K562 (cell line): ENCODE measurements at regions not wholly inside any gene's neighbourhood (a gene's known extent, or its start where the extent isn't known, plus 50 kb on each side); places are given as distances from the start of the nearest gene placed in this dataset.

Source experiments
- ATAC-seq: fragments of 200-7000 bp; cut with Tn5 transposase; 3 replicates; pipeline ENCODE4 v1.9.1; 2020; ENCODE audit warnings: moderate library complexity
- BruUV-seq: library from RNA; stranded (reverse); fragments of 400-500 nt; replicated peaks from 2 replicates; lab custom pipeline; 2021; lab: Mats Ljungman, UMichigan
- CTCF ChIA-PET: fragments of 300-600 bp; formaldehyde crosslinking; extraction: SDS; loops from one replicate; lab custom pipeline; 2021; ENCODE audit warnings: low intra/inter-chr PET ratio; lab: Yijun Ruan, JAX
- POLR2A ChIA-PET: fragments of 300-600, 350-650 bp; sonication (Branson Sonifier 250); formaldehyde crosslinking; extraction: SDS; loops from one replicate; lab custom pipeline; 2021; ENCODE audit warnings: antibody characterized with exemption, inconsistent platforms; lab: Yijun Ruan, JAX
- DNase-seq, 4 experiments: peaks; one replicate each; pipeline versions ENCODE4 v3.0.0 to v3.0.0-alpha.2; 2011 to 2018; ENCODE audit warnings: low spot score in 3 of 4, mixed read lengths in 3 of 4; ENCODE audit errors: extremely low read depth in 1 of 4
- FAIRE-seq: peaks from 2 replicates; lab custom pipeline; 2011; peaks lifted over from hg19 to GRCh38; lab: Jason Lieb, UNC
- H2AFZ ChIP-seq: 2 replicates; pipeline ENCODE4 v1.6.0; 2011; ENCODE audit warnings: low read depth, low read length, control low read depth, inconsistent platforms
- H3K27ac ChIP-seq: fragments of 200-600 bp; 3 replicates; pipeline ENCODE4 v1.8.0; 2011; ENCODE audit warnings: low read depth, mild to moderate bottlenecking, control low read depth, inconsistent platforms, low read length, moderate library complexity, mixed read lengths; ENCODE audit errors: extremely low read depth
- H3K27me3 ChIP-seq, 2 experiments: fragments of 300-600 bp in 1 of 2; 2 replicates in 1 of 2; 3 replicates in 1 of 2; pipeline versions ENCODE4 v1.6.0 to v1.8.0; 2011; ENCODE audit warnings: inconsistent platforms in 2 of 2, low read length in 2 of 2, mild to moderate bottlenecking in 1 of 2, mixed read lengths in 1 of 2, moderate library complexity in 1 of 2; ENCODE audit not compliant: control insufficient read depth in 2 of 2, insufficient read depth in 2 of 2
- H3K36me3 ChIP-seq: fragments of 300-600 bp; 3 replicates; pipeline ENCODE4 v1.8.0; 2011; ENCODE audit warnings: mild to moderate bottlenecking, low read length, inconsistent platforms; ENCODE audit not compliant: control insufficient read depth, insufficient read depth
- H3K4me1 ChIP-seq, 2 experiments: fragments of 200-600 bp in 1 of 2; replicated peaks in 1 of 2; 2 replicates in 1 of 2; 3 replicates in 1 of 2; pipeline versions ENCODE4 v1.5.1 to v1.8.0; 2011; ENCODE audit warnings: inconsistent platforms in 2 of 2, low read length in 2 of 2, mild to moderate bottlenecking in 1 of 2, mixed read lengths in 1 of 2, moderate library complexity in 1 of 2; ENCODE audit not compliant: control insufficient read depth in 2 of 2, insufficient read depth in 2 of 2
- H3K4me2 ChIP-seq: 2 replicates; pipeline ENCODE4 v1.6.1; 2011; ENCODE audit warnings: low read length, control low read depth, inconsistent platforms, mixed read lengths; ENCODE audit not compliant: insufficient read depth
- H3K4me3 ChIP-seq: fragments of 200-600 bp; sonication (generic), shearing (Covaris generic); 2 replicates; pipeline ENCODE4 v1.5.1; 2016; ENCODE audit warnings: control low read depth, inconsistent platforms
- H3K79me2 ChIP-seq: fragments of 200-600 bp; 3 replicates; pipeline ENCODE4 v1.8.0; 2011; ENCODE audit warnings: low read length, inconsistent platforms; ENCODE audit not compliant: control insufficient read depth, insufficient read depth
- H3K9ac ChIP-seq, 2 experiments: 2 replicates each; pipeline versions ENCODE4 v1.6.0 to v1.6.1; 2011; ENCODE audit warnings: low read depth in 2 of 2, low read length in 2 of 2, control low read depth in 1 of 2, inconsistent platforms in 1 of 2, mild to moderate bottlenecking in 1 of 2, mixed read lengths in 1 of 2; ENCODE audit not compliant: insufficient read depth in 1 of 2
- H3K9me1 ChIP-seq: one replicate; pipeline ENCODE4 v1.6.0; 2011; ENCODE audit warnings: inconsistent platforms, mild to moderate bottlenecking, low read length, moderate library complexity; ENCODE audit not compliant: control insufficient read depth, insufficient read depth
- H3K9me3 ChIP-seq: replicated peaks from 2 replicates; pipeline ENCODE4 v1.5.1; 2011; ENCODE audit warnings: low read depth, low read length, inconsistent platforms; ENCODE audit not compliant: control insufficient read depth, insufficient read depth
- H4K20me1 ChIP-seq: replicated peaks from 2 replicates; pipeline ENCODE4 v1.6.1; 2011; ENCODE audit warnings: low read length, inconsistent platforms, mixed read lengths; ENCODE audit not compliant: control insufficient read depth, insufficient read depth
- ARNT ChIP-seq, 2 experiments: fragments of 450-650 bp; IDR thresholded peaks; 2 replicates each; pipeline ENCODE4 v1.6.1; 2016; ENCODE audit warnings: mild to moderate bottlenecking in 1 of 2
- ATF2 ChIP-seq: sonication (generic); formaldehyde crosslinking; IDR thresholded peaks from 2 replicates; pipeline ENCODE4 v1.8.1; 2022; ENCODE audit warnings: missing genetic modification reagents
- HEY1 ChIP-seq: fragments of 250-450 bp; sonication (Bioruptor Pico); IDR thresholded peaks from 2 replicates; pipeline ENCODE4 v1.5.0; 2020; ENCODE audit warnings: mild to moderate bottlenecking, moderate library complexity, borderline replicate concordance
- ILK ChIP-seq: fragments of 450-650 bp; IDR thresholded peaks from 2 replicates; pipeline ENCODE4 v1.6.1; 2016; ENCODE audit warnings: missing genetic modification characterization, low read depth, mild to moderate bottlenecking, missing compliant biosample characterization, moderate library complexity, borderline replicate concordance
- NR4A1 ChIP-seq, 2 experiments: fragments of 250-450 bp in 1 of 2; fragments of 450-650 bp in 1 of 2; sonication (Bioruptor Pico) in 1 of 2; IDR thresholded peaks; 2 replicates each; pipeline versions ENCODE4 v1.4.0 to v1.6.1; 2016 to 2020; ENCODE audit warnings: mild to moderate bottlenecking in 2 of 2, missing compliant biosample characterization in 1 of 2, missing genetic modification characterization in 1 of 2, moderate library complexity in 1 of 2
- PPARD ChIP-seq: fragments of 250-450 bp; sonication (Bioruptor Pico); IDR thresholded peaks from 2 replicates; pipeline ENCODE4 v1.8.0; 2022; ENCODE audit warnings: inconsistent platforms, mild to moderate bottlenecking, moderate library complexity
- RHOXF2B ChIP-seq: fragments of 250-450 bp; sonication (Bioruptor Pico); conservative IDR thresholded peaks from 2 replicates; pipeline ENCODE4 v1.5.1; 2021
- STAG1 ChIP-seq: sonication (generic); formaldehyde crosslinking; IDR thresholded peaks from 2 replicates; pipeline ENCODE4 v1.5.0; 2020; ENCODE audit warnings: missing genetic modification reagents, borderline replicate concordance
- ZC3H4 ChIP-seq: sonication (generic); formaldehyde crosslinking; IDR thresholded peaks from 2 replicates; pipeline ENCODE4 v1.9.0; 2021; ENCODE audit warnings: missing genetic modification reagents, borderline replicate concordance
- ZKSCAN8 ChIP-seq: fragments of 200-800 bp; sonication (Bioruptor generic); IDR thresholded peaks from 2 replicates; pipeline ENCODE4 v1.6.1; 2016; ENCODE audit warnings: missing genetic modification characterization, missing compliant biosample characterization
- ZNF384 ChIP-seq: IDR thresholded peaks from 2 replicates; pipeline ENCODE4 v1.6.1; 2012; ENCODE audit warnings: low read depth, low read length, improper control_type of control experiment
- ZNF589 ChIP-seq: fragments of 200-800 bp; sonication (Bioruptor generic); IDR thresholded peaks from 2 replicates; pipeline ENCODE4 v1.6.1; 2016; ENCODE audit warnings: low read depth, missing genetic modification characterization, missing compliant biosample characterization
- WGBS: fragments of 100-300 bp; shearing (Covaris generic); methylation state at CpG from one replicate; pipeline ENCODE4 v1.1.6; 2016; ENCODE audit warnings: low coverage, mixed read lengths; ENCODE audit not compliant: insufficient coverage; ENCODE audit errors: missing lambda C conversion rate; 5-methylcytosine and 5-hydroxymethylcytosine counted together
- in situ Hi-C: fragments of 300-500 bp; cut with MboI; formaldehyde crosslinking; loops from 4 replicates; pipeline ENCODE4 v1.15.0; 2018; ENCODE audit warnings: inconsistent platforms, mixed read lengths
- intact Hi-C: fragments of 100-400 bp; cut with micrococcal nuclease; formaldehyde crosslinking; loops from 2 replicates; pipeline ENCODE4 v1.14.2; 2022
- TF ChIP-seq, protein P1 (sequence below): sonication (generic); formaldehyde crosslinking; IDR thresholded peaks from 2 replicates; pipeline ENCODE4 v1.8.0; 2023; ENCODE audit warnings: mild to moderate bottlenecking, missing genetic modification reagents
- TF ChIP-seq, protein P2 (sequence below), 2 experiments: IDR thresholded peaks; 2 replicates each; pipeline ENCODE4 v1.6.1; 2012; ENCODE audit warnings: improper control_type of control experiment in 2 of 2, low read depth in 2 of 2, low read length in 2 of 2, borderline replicate concordance in 1 of 2

- no peak overlapping the region for H3K4me2 ChIP-seq
- ATAC-seq = no peak
Measured at GRCh38 chr11:29679996-29680395, 336.8 kb downstream of the KCNA4 start.

More at GRCh38 chr11:29679996-29680395, 336.8 kb downstream of the KCNA4 start:
- no peak overlapping the region for H2AFZ ChIP-seq
- 0% methylated on average over 3 of the region's 3 CpGs for WGBS
- no peak overlapping the region for H3K4me3 ChIP-seq
- no peaks in the 10 kb centered on the region for H3K4me1 ChIP-seq
- H3K36me3 ChIP-seq = no peaks in the 10 kb centered on the region
- BruUV-seq = no TSS peak
- DNase-seq = no peak
- POLR2A ChIA-PET = no interaction called here
- H3K79me2 ChIP-seq = no peaks in the 10 kb centered on the region
- no peaks in the 10 kb centered on the region for H3K9me1 ChIP-seq
- TF ChIP-seq ATF2 (CRISPR knock-in tag) (no peak), ZC3H4 (CRISPR knock-in tag) (no peak), ARNT (IDR thresholded peaks at IDR 0.05) (no peak), RHOXF2B (no peak), NR4A1 (CRISPR knock-in tag; IDR thresholded peaks at IDR 0.05) (no peak), NR4A1 (tag; IDR thresholded peaks at IDR 0.05) (no peak), ZNF384 (no peak), ZNF589 (CRISPR knock-in tag) (no peak), HEY1 (CRISPR knock-in tag) (no peak), ZKSCAN8 (CRISPR knock-in tag) (no peak), ILK (no peak), PPARD (CRISPR knock-in tag) (no peak), STAG1 (CRISPR knock-in tag) (no peak)
- TF ChIP-seq, protein P1, sequence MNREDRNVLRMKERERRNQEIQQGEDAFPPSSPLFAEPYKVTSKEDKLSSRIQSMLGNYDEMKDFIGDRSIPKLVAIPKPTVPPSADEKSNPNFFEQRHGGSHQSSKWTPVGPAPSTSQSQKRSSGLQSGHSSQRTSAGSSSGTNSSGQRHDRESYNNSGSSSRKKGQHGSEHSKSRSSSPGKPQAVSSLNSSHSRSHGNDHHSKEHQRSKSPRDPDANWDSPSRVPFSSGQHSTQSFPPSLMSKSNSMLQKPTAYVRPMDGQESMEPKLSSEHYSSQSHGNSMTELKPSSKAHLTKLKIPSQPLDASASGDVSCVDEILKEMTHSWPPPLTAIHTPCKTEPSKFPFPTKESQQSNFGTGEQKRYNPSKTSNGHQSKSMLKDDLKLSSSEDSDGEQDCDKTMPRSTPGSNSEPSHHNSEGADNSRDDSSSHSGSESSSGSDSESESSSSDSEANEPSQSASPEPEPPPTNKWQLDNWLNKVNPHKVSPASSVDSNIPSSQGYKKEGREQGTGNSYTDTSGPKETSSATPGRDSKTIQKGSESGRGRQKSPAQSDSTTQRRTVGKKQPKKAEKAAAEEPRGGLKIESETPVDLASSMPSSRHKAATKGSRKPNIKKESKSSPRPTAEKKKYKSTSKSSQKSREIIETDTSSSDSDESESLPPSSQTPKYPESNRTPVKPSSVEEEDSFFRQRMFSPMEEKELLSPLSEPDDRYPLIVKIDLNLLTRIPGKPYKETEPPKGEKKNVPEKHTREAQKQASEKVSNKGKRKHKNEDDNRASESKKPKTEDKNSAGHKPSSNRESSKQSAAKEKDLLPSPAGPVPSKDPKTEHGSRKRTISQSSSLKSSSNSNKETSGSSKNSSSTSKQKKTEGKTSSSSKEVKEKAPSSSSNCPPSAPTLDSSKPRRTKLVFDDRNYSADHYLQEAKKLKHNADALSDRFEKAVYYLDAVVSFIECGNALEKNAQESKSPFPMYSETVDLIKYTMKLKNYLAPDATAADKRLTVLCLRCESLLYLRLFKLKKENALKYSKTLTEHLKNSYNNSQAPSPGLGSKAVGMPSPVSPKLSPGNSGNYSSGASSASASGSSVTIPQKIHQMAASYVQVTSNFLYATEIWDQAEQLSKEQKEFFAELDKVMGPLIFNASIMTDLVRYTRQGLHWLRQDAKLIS (CRISPR knock-in tag) = no peak
- TF ChIP-seq, protein P2, sequence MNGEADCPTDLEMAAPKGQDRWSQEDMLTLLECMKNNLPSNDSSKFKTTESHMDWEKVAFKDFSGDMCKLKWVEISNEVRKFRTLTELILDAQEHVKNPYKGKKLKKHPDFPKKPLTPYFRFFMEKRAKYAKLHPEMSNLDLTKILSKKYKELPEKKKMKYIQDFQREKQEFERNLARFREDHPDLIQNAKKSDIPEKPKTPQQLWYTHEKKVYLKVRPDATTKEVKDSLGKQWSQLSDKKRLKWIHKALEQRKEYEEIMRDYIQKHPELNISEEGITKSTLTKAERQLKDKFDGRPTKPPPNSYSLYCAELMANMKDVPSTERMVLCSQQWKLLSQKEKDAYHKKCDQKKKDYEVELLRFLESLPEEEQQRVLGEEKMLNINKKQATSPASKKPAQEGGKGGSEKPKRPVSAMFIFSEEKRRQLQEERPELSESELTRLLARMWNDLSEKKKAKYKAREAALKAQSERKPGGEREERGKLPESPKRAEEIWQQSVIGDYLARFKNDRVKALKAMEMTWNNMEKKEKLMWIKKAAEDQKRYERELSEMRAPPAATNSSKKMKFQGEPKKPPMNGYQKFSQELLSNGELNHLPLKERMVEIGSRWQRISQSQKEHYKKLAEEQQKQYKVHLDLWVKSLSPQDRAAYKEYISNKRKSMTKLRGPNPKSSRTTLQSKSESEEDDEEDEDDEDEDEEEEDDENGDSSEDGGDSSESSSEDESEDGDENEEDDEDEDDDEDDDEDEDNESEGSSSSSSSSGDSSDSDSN (IDR thresholded peaks at IDR 0.05; ENCODE audit: borderline replicate concordance in 1 of 2, low read depth in 2 of 2, low read length in 2 of 2) = no peak
- TF ChIP-seq, all 486 proteins: peak for 0
- intact Hi-C loops (no loop called here), in situ Hi-C loops (no loop called here)
- CTCF ChIA-PET = no interaction called here
- Histone ChIP-seq H3K9me3 (no peaks in the 10 kb centered on the region), H3K27ac (no peak overlapping the region), H4K20me1 (no peaks in the 10 kb centered on the region), H3K9ac (no peak overlapping the region), H3K27me3 (no peaks in the 10 kb centered on the region)
- no peak for FAIRE-seq
